ENCODE measurements at regions not wholly inside any gene's neighbourhood (a gene's known extent, or its start where the extent isn't known, plus 50 kb on each side); places are given as distances from the start of the nearest gene placed in this dataset.
"Not testable (repeated sequence)": the region's sequence is repeated elsewhere in the genome, so short reads cannot be mapped to it uniquely, and the experiment has no call there.

DNA sequence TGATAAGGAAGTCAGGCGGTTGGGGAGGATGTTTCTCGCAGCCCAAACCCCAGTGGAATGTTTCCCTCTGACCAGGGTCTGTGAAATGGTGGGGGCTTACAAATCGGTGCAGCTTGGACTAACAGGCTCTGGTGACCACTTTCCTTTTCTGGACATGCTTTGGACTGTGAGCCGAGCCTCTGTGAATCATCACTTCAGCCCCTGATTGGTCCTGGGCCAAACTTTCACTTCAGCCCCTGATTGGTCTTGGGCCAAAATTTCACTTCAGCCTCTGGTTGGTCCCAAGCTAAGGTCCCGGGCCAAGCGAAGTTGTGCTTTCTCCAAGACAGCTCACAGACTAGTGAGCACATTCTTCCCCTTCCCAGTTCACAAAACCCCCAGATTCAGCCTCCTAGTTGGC, 223.7 kb upstream of the ANKRD20A1 start:
- ATAC-seq; intact Hi-C loops (cut with DNase I); H3K36me3 ChIP-seq; H3K4me3 ChIP-seq; DNase-seq; H3K27ac ChIP-seq; H3K4me1 ChIP-seq; H3K27me3 ChIP-seq (ENCODE audit: low read depth); H3K9me3 ChIP-seq: not testable (repeated sequence)

GRCh38 chr9:67611900-67612299, 246.8 kb upstream of the ANKRD20A1 start:
- H3K27ac ChIP-seq; H3K9me3 ChIP-seq; H3K27me3 ChIP-seq (ENCODE audit: low read depth); H3K4me1 ChIP-seq; intact Hi-C loops (cut with DNase I); H3K4me3 ChIP-seq; H3K36me3 ChIP-seq: not testable (repeated sequence)
- DNase-seq, result peak; percentile 48
- ATAC-seq, result peak; percentile 39 to 68

DNA sequence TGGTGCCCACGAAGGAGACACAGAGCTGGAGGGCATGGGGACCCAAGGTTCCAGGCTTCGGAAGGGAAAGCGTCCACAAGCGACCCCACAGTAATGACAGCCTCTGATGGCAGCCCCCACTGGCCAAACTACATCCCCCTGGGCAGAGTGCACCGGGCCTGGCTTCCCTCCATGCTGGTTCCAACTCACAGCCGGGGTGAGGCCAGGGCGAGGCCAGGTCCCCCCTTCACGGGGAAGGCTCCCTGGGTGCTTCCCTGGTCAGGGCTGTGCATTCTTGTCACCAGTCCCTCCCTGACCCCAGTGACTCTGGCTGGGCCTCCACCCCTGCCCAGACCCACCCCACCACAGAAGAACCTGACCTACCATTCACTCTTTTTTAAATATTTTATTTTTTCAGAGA, 248.9 kb upstream of the ANKRD20A1 start:
- H3K27ac ChIP-seq; H3K4me3 ChIP-seq; H3K36me3 ChIP-seq; H3K4me1 ChIP-seq; ATAC-seq; intact Hi-C loops (cut with DNase I); DNase-seq; H3K27me3 ChIP-seq (ENCODE audit: low read depth); H3K9me3 ChIP-seq: not testable (repeated sequence)

- intact Hi-C loops (cut with DNase I); DNase-seq; H3K9me3 ChIP-seq; H3K36me3 ChIP-seq; H3K4me3 ChIP-seq; H3K4me1 ChIP-seq; H3K27me3 ChIP-seq (ENCODE audit: low read depth); H3K27ac ChIP-seq; ATAC-seq: not testable (repeated sequence)
These were observed 249.3 kb upstream of the ANKRD20A1 start for GRCh38 chr9:67609435-67609834.

DNA sequence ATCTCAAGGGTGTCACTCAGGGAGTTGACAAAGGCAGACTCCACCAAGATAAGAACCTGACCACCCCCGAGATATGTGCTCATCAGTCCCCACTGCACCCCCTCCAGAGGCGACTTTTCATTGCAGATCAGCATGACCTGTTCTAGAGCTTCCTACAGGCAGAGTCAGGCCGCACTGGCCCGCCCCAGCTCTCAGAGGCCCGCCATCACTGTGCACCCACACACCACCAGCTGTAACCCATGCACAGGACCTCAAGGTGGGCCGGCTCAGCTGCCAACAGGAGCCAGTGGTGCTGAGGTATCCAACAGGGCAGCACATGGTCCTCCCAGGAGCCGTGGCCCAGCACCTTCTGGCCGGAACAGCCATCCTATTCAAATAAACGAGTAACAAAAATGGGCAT, 253.6 kb upstream of the ANKRD20A1 start:
- H3K9me3 ChIP-seq; DNase-seq; H3K4me3 ChIP-seq; H3K27ac ChIP-seq; ATAC-seq; H3K36me3 ChIP-seq; H3K27me3 ChIP-seq (ENCODE audit: low read depth); H3K4me1 ChIP-seq; intact Hi-C loops (cut with DNase I): not testable (repeated sequence)

- H3K36me3 ChIP-seq; H3K27me3 ChIP-seq (ENCODE audit: low read depth); H3K4me3 ChIP-seq; ATAC-seq; H3K27ac ChIP-seq; H3K4me1 ChIP-seq; intact Hi-C loops (cut with DNase I); H3K9me3 ChIP-seq: not testable (repeated sequence)
- DNase-seq, result peak; percentile 70
These were observed 255.1 kb upstream of the ANKRD20A1 start for GRCh38 chr9:67603609-67604008.

DNA sequence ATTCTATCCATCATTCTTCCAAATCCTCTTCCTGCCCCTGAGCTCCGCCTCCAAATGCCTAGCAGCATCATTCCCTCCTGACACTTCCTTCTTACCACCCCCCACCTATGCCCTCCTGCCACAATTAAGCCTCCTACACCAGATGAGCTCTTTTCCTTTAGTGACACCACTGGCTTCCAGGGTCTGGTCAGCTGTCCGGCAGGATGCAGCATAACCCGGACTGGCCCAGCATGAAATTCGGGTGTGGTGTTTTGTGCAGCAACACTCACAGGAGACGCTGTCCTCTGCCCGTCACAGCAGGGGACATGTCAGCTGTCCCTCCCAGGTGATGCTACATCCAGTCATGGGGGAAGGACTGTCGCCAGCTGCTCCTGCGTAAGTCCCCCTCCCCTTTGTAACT, 266.3 kb upstream of the ANKRD20A1 start:
- H3K27me3 ChIP-seq (ENCODE audit: low read depth); DNase-seq; H3K4me1 ChIP-seq; intact Hi-C loops (cut with DNase I); H3K27ac ChIP-seq; H3K36me3 ChIP-seq; H3K4me3 ChIP-seq; ATAC-seq; H3K9me3 ChIP-seq: not testable (repeated sequence)

GRCh38 chr9:67555874-67556273, 302.9 kb upstream of the ANKRD20A1 start:
- H3K27ac ChIP-seq; H3K9me3 ChIP-seq; intact Hi-C loops (cut with DNase I); H3K36me3 ChIP-seq; H3K27me3 ChIP-seq (ENCODE audit: low read depth); H3K4me3 ChIP-seq; H3K4me1 ChIP-seq; ATAC-seq; DNase-seq: not testable (repeated sequence)

DNA sequence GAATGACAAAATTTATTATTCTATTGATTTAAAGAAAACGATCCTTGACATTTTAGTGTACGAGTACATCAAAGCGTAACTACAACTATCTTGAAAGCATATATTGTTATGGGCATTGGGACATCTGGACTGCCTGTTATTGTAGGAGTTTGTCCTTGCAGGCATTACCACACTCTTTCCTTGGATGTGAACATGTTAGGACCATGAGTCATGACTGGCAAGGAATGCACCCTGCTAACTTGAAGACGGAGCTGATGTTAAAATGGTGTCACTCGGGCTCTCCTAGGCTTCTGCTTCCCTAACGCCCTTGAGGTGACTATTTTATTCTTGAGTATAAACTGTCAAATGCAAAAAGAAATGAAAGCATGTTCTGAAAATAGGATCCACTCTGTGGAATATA, 308.7 kb upstream of the ANKRD20A1 start:
- H3K4me3 ChIP-seq; H3K9me3 ChIP-seq; ATAC-seq; DNase-seq; H3K27ac ChIP-seq; H3K36me3 ChIP-seq; intact Hi-C loops (cut with DNase I); H3K4me1 ChIP-seq; H3K27me3 ChIP-seq (ENCODE audit: low read depth): not testable (repeated sequence)

GRCh38 chr9:67529834-67530233, 328.9 kb upstream of the ANKRD20A1 start:
- H3K27me3 ChIP-seq (ENCODE audit: low read depth); H3K36me3 ChIP-seq; H3K4me3 ChIP-seq; ATAC-seq; H3K27ac ChIP-seq; intact Hi-C loops (cut with DNase I); DNase-seq; H3K4me1 ChIP-seq; H3K9me3 ChIP-seq: not testable (repeated sequence)

DNA sequence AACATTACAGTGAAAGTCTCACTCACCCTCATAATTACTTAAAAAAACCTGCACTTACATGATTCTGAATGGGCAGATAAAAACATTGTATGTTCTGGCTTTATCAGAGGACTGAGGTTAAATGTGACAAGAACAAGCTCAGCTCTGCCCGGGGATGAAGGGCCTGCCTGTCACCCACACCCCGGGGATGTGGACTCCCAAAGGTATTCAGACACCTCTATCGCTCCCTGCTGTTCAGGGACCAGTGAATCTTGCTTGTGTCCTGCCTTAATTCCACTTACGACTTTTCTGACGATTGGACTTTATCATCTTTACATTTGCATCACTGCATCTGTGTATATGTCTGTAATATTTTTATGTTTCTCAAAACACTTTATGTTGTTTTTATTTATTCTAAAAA, 341.8 kb upstream of the ANKRD20A1 start:
- H3K36me3 ChIP-seq; H3K4me3 ChIP-seq; ATAC-seq; DNase-seq; H3K9me3 ChIP-seq; H3K27me3 ChIP-seq (ENCODE audit: low read depth); H3K4me1 ChIP-seq; intact Hi-C loops (cut with DNase I); H3K27ac ChIP-seq: not testable (repeated sequence)

DNA sequence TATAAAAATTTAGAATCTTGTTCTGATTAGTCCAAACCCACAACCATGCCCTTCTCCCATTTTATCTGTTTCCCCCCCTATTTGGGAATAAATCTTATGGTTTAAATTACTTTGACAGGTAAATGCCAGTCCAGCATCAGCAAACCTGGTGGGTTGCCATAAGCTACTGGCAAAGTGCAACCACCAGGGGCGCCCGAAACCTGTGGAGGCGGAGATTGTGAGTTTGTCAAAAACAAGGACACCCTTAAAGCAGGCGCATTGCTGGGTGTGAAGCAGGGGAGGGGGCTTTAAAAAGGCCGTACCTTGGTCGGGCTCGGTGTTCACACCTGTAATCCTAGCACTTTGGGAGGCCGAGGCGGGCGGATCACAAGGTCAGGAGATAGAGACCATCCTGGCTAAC, 344.1 kb upstream of the ANKRD20A1 start:
- H3K36me3 ChIP-seq; H3K9me3 ChIP-seq; ATAC-seq; H3K4me1 ChIP-seq; H3K27ac ChIP-seq; intact Hi-C loops (cut with DNase I); DNase-seq; H3K4me3 ChIP-seq; H3K27me3 ChIP-seq (ENCODE audit: low read depth): not testable (repeated sequence)

DNA sequence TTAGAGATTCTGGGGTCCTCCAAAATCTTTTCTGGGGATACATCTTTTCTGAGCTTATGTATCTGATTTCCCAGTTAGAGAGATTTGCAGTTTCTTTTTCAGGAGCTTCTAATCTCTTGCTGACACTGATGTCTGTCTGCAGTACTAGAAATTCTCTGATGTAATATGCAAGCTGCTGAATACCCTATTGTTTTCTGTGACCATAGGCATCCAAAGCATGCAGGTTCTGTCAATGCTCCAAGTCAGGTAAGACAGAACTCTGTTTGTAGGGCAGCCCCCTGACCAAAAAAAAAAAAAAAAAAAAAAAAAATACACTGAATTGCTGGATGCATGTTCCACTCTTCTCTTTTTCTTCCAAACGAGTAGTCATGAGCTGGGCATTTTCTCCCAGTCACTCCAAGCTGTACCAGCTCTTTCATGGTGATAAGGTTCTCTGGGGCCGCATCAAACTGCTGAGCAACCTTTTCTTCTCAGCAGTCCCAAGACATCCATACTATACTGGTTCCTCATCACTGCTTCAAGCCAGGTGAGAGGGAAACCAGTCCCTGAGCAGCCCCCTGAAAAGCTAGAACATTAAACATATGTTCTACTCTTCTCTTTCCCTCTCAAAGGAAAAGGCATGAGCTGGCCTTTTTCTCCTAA, 354.9 kb upstream of the ANKRD20A1 start:
- H3K4me1 ChIP-seq; H3K4me3 ChIP-seq; H3K36me3 ChIP-seq; intact Hi-C loops (cut with DNase I); H3K27ac ChIP-seq; H3K9me3 ChIP-seq; DNase-seq; ATAC-seq; H3K27me3 ChIP-seq (ENCODE audit: low read depth): not testable (repeated sequence)

- H3K36me3 ChIP-seq; H3K4me3 ChIP-seq; H3K4me1 ChIP-seq; H3K27me3 ChIP-seq (ENCODE audit: low read depth); H3K9me3 ChIP-seq; DNase-seq; ATAC-seq; H3K27ac ChIP-seq; intact Hi-C loops (cut with DNase I): not testable (repeated sequence)
These were observed 366.7 kb upstream of the ANKRD20A1 start for GRCh38 chr9:67492028-67492427.

GRCh38 chr9:67477465-67477864, 381.3 kb upstream of the ANKRD20A1 start:
- H3K27me3 ChIP-seq (ENCODE audit: low read depth); H3K4me1 ChIP-seq; DNase-seq; H3K27ac ChIP-seq; H3K36me3 ChIP-seq; H3K9me3 ChIP-seq; intact Hi-C loops (cut with DNase I); ATAC-seq; H3K4me3 ChIP-seq: not testable (repeated sequence)

Data from lower lobe of right lung (tissue), 2 donors.